Caco-2 (cell line): ENCODE measurements at regions not wholly inside any gene's neighbourhood (a gene's known extent, or its start where the extent isn't known, plus 50 kb on each side); places are given as distances from the start of the nearest gene placed in this dataset.

Source experiments
- BruUV-seq: library from RNA; stranded (reverse); fragments of 400-500 nt; replicated peaks from 2 replicates; lab custom pipeline; 2021; lab: Mats Ljungman, UMichigan
- CTCF ChIA-PET: fragments of 300-600 bp; sonication (Branson Sonifier 250); formaldehyde crosslinking; loops from one replicate; lab custom pipeline; 2022; ENCODE audit warnings: antibody characterized with exemption; lab: Charles Lee
- POLR2A ChIA-PET: fragments of 300-600 bp; sonication (Branson Sonifier 250); formaldehyde crosslinking; loops from one replicate; lab custom pipeline; 2022; ENCODE audit warnings: antibody characterized with exemption; lab: Charles Lee
- DNase-seq, 2 experiments: peaks; one replicate each; pipeline versions ENCODE4 v3.0.0 to v3.0.0-alpha.2; 2020 to 2022
- H3K27me3 ChIP-seq: replicated peaks from 2 replicates; pipeline ENCODE4 v1.6.0; 2011; ENCODE audit warnings: low read length; ENCODE audit not compliant: control insufficient read depth, insufficient read depth
- H3K36me3 ChIP-seq: 2 replicates; pipeline ENCODE4 v1.5.1; 2011; ENCODE audit warnings: low read length; ENCODE audit not compliant: control insufficient read depth, insufficient read depth
- H3K4me1 ChIP-seq: fragments of 250-450 bp; sonication (Bioruptor Pico); 2 replicates; pipeline ENCODE4 v1.5.1; 2020; ENCODE audit warnings: mild to moderate bottlenecking
- H3K4me3 ChIP-seq: 2 replicates; pipeline ENCODE4 v1.5.1; 2011; ENCODE audit warnings: low read depth, mild to moderate bottlenecking, control low read depth, low read length
- H3K9me3 ChIP-seq: fragments of 250-450 bp; sonication (Bioruptor Pico); 2 replicates; pipeline ENCODE4 v1.5.1; 2020; ENCODE audit warnings: mild to moderate bottlenecking, moderate library complexity
- H3K27ac Mint-ChIP-seq: one replicate; pipeline ENCODE4 v1.8.0; 2022; ENCODE audit warnings: mixed read lengths; ENCODE audit not compliant: unreplicated experiment
- H3K27me3 Mint-ChIP-seq: one replicate; pipeline ENCODE4 v1.8.0; 2022; ENCODE audit warnings: mixed read lengths; ENCODE audit not compliant: insufficient read depth, unreplicated experiment
- H3K36me3 Mint-ChIP-seq: one replicate; pipeline ENCODE4 v1.8.0; 2022; ENCODE audit warnings: mild to moderate bottlenecking, mixed read lengths; ENCODE audit not compliant: insufficient read depth, unreplicated experiment
- H3K4me1 Mint-ChIP-seq: one replicate; pipeline ENCODE4 v1.8.0; 2022; ENCODE audit warnings: low read depth, mixed read lengths; ENCODE audit not compliant: unreplicated experiment
- H3K4me3 Mint-ChIP-seq: one replicate; pipeline ENCODE4 v1.8.0; 2022; ENCODE audit warnings: mild to moderate bottlenecking, moderate library complexity, mixed read lengths; ENCODE audit not compliant: unreplicated experiment
- H3K9me3 Mint-ChIP-seq: one replicate; pipeline ENCODE4 v1.8.0; 2022; ENCODE audit warnings: mixed read lengths; ENCODE audit not compliant: unreplicated experiment
- intact Hi-C: fragments of 100-400 bp; cut with micrococcal nuclease; formaldehyde crosslinking; loops from one replicate; pipeline ENCODE4 v1.10.0; 2022; ENCODE audit not compliant: unreplicated experiment
- TF ChIP-seq, protein P1 (sequence below), 2 experiments: fragments of 200-600 bp in 1 of 2; IDR thresholded peaks; 1 replicate in 1 of 2; 2 replicates in 1 of 2; pipeline versions ENCODE4 v1.5.1 to v1.8.0; 2011 to 2022; ENCODE audit warnings: antibody characterized with exemption in 1 of 2, control low read depth in 1 of 2, inconsistent platforms in 1 of 2, low read depth in 1 of 2, low read length in 1 of 2, mild to moderate bottlenecking in 1 of 2, moderate library complexity in 1 of 2; ENCODE audit not compliant: insufficient read depth in 1 of 2, severe bottlenecking in 1 of 2, unreplicated experiment in 1 of 2

DNA sequence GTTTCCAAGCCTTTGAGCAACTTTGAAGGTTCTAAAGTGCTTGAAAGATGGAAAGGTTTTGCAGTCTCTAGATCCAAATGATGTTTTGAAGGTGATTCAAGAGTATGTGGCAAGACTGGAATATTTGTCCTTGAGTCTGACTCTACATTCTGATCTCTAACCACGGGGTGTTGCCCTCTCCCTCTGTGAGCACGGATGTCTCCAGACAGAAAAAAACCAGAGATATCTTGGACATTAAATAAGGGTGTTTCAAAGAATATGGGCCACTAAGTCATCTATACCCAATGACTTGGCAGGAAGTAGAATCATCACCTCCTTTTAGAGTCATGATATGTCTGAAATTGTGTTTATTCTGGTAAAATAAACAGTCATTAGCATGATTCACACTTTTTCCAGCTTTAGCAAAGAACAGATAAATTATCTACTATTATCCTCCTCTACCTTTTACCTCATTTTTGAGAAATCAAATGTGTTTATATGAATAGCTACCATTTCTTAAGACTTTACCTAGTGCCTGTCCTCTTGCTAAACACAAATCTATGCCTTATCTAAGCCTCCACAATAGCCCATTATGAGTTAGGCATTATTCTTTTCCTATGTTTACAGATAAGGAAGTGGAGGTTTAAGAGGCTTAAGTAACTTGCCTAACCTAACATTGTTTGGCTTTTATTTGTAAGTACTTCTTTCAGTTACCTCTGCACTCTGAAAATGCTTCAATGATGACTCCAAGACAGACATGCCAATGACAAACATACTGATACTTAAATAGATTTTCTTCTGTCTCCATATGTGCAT, 384.4 kb downstream of the BMP2 start:
- H3K4me3 Mint-ChIP-seq, result peak overlapping the region; percentile 7
- H3K27me3 ChIP-seq, result no peaks in the 10 kb centered on the region
- H3K9me3 ChIP-seq, result no peaks in the 10 kb centered on the region
- intact Hi-C loops, result no loop called here
- peaks cover 47% of the 10 kb centered on the region for H3K4me1 ChIP-seq
- ChIA-PET POLR2A (no interaction called here), CTCF (interaction anchor here (0.6 to 1.0 kb wide), 3 partner anchors 10 to 1412 kb away, joined by 3 to 4 read pairs (median 3); no protein-coding TSS in a partner anchor)
- no peaks in the 10 kb centered on the region for H3K9me3 Mint-ChIP-seq
- H3K27ac Mint-ChIP-seq, result peak overlapping the region; percentile 73
- no peaks in the 10 kb centered on the region for H3K36me3 ChIP-seq
- no TSS peak for BruUV-seq
- TF ChIP-seq, protein P1, sequence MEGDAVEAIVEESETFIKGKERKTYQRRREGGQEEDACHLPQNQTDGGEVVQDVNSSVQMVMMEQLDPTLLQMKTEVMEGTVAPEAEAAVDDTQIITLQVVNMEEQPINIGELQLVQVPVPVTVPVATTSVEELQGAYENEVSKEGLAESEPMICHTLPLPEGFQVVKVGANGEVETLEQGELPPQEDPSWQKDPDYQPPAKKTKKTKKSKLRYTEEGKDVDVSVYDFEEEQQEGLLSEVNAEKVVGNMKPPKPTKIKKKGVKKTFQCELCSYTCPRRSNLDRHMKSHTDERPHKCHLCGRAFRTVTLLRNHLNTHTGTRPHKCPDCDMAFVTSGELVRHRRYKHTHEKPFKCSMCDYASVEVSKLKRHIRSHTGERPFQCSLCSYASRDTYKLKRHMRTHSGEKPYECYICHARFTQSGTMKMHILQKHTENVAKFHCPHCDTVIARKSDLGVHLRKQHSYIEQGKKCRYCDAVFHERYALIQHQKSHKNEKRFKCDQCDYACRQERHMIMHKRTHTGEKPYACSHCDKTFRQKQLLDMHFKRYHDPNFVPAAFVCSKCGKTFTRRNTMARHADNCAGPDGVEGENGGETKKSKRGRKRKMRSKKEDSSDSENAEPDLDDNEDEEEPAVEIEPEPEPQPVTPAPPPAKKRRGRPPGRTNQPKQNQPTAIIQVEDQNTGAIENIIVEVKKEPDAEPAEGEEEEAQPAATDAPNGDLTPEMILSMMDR (IDR thresholded peaks at IDR 0.05; ENCODE audit: insufficient read depth in 1 of 2, low read depth in 1 of 2, low read length in 1 of 2, severe bottlenecking in 1 of 2, unreplicated experiment in 1 of 2), result no peak
- peak in 1 of 2 experiments; percentile 19 for DNase-seq
- no peak overlapping the region for H3K4me3 ChIP-seq
- peaks cover 30% of the 10 kb centered on the region for H3K4me1 Mint-ChIP-seq
- peaks cover 4% of the 10 kb centered on the region for H3K36me3 Mint-ChIP-seq
- no peaks in the 10 kb centered on the region for H3K27me3 Mint-ChIP-seq

DNA sequence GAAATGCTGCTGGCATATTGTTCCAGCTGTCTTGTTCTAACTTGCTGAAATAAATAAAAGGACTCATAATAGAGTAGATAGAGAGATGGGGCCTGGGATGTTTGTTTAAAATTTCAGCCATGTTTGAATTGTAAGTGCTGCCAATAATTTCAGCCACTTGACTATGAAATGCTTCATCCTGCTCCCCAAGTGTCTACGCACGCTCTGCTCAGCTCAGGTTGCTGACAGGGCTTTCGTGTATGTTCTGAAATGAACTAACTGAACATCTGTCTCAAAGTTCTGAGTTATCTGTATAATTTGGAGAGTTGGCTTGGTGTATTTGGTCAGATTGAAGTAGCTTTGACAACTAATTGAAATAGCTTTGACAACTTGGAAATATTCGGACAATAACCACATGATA, 387.8 kb downstream of the BMP2 start:
- DNase-seq, result no peak
- Histone ChIP-seq H3K27me3 (no peaks in the 10 kb centered on the region), H3K4me1 (peaks cover 32% of the 10 kb centered on the region), H3K9me3 (no peaks in the 10 kb centered on the region), H3K36me3 (no peaks in the 10 kb centered on the region), H3K4me3 (no peak overlapping the region)
- no TSS peak for BruUV-seq
- intact Hi-C loops, result no loop called here
- no peaks in the 10 kb centered on the region for H3K9me3 Mint-ChIP-seq
- H3K4me3 Mint-ChIP-seq, result no peak overlapping the region
- TF ChIP-seq, protein P1 (IDR thresholded peaks at IDR 0.05; ENCODE audit: insufficient read depth in 1 of 2, low read depth in 1 of 2, low read length in 1 of 2, severe bottlenecking in 1 of 2, unreplicated experiment in 1 of 2), result no peak
- H3K27ac Mint-ChIP-seq, result no peak overlapping the region
- ChIA-PET CTCF (no interaction called here), POLR2A (no interaction called here)
- no peaks in the 10 kb centered on the region for H3K36me3 Mint-ChIP-seq
- H3K4me1 Mint-ChIP-seq, result peaks cover 21% of the 10 kb centered on the region
- no peaks in the 10 kb centered on the region for H3K27me3 Mint-ChIP-seq

DNA sequence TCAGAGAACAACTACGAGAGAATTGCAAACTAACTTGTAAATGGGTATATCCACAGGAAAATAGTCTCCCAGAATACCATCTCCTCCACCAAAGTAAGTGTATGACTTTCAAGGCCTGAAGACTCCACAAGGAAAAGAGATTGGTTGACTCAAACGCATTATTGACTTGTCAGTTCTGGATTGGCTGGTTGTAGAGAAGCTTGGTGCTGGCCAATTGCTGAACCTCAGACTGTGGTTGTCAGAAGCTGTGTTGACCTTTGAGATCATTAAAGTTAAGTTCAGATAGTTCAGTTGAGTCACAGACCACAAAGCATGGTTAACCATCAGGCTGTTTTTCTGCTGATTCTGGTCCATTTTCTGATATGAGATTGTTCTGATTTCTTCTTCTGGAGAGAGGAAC, 388.3 kb downstream of the BMP2 start:
- H3K27ac Mint-ChIP-seq, result no peak overlapping the region
- no peaks in the 10 kb centered on the region for H3K36me3 Mint-ChIP-seq
- H3K9me3 ChIP-seq, result no peaks in the 10 kb centered on the region
- no peaks in the 10 kb centered on the region for H3K9me3 Mint-ChIP-seq
- no peak overlapping the region for H3K4me3 Mint-ChIP-seq
- no peak overlapping the region for H3K4me3 ChIP-seq
- BruUV-seq, result no TSS peak
- no peaks in the 10 kb centered on the region for H3K27me3 ChIP-seq
- peaks cover 21% of the 10 kb centered on the region for H3K4me1 Mint-ChIP-seq
- peaks cover 32% of the 10 kb centered on the region for H3K4me1 ChIP-seq
- ChIA-PET CTCF (no interaction called here), POLR2A (no interaction called here)
- peak in 1 of 2 experiments; percentile 13 for DNase-seq
- no peaks in the 10 kb centered on the region for H3K27me3 Mint-ChIP-seq
- TF ChIP-seq, protein P1 (IDR thresholded peaks at IDR 0.05; ENCODE audit: insufficient read depth in 1 of 2, low read depth in 1 of 2, low read length in 1 of 2, severe bottlenecking in 1 of 2, unreplicated experiment in 1 of 2), result no peak
- intact Hi-C loops, result no loop called here
- H3K36me3 ChIP-seq, result no peaks in the 10 kb centered on the region
